ENCODE measurements at regions not wholly inside any gene's neighbourhood (a gene's known extent, or its start where the extent isn't known, plus 50 kb on each side); places are given as distances from the start of the nearest gene placed in this dataset.

DNA sequence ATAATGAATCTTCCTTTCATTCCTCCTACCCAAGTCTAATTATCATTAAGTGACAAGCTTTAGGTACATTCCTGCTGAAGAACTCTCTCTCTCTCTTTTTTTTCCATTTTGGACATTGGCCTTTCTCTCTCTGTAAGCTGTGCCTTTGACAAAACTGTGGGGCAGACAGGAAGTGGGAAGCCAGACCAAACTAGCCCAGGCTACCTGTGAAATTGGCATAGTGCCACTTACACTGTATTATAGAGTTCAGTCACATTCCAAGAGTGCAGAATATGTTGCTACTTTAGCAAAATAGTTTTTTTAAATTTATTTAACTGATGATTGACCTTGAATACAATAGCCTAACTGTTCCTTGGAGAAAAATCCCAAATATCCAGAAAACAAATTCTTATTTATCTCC, 381.5 kb upstream of the ETAA1 start:
- Histone ChIP-seq H3K36me3 (ENCODE audit: control insufficient read depth, insufficient read depth, low read length) (no peaks in the 10 kb centered on the region), H3K9me3 (ENCODE audit: control insufficient read depth, insufficient read depth, low read depth, low read length) (no peaks in the 10 kb centered on the region), H3K27ac (ENCODE audit: low read length) (no peak overlapping the region), H3K27me3 (ENCODE audit: control insufficient read depth, insufficient read depth, low read length) (no peaks in the 10 kb centered on the region), H3K4me3 (ENCODE audit: low read depth in 2 of 2, low read length in 2 of 2) (no peak overlapping the region), H3K4me1 (ENCODE audit: control insufficient read depth, insufficient read depth, low read length) (no peaks in the 10 kb centered on the region)
- intact Hi-C loops (cut with micrococcal nuclease; ENCODE audit: unreplicated experiment) (no loop called here), in situ Hi-C loops (cut with HindIII; ENCODE audit: low pct_unique_long_range_greater_than_20kb, low sequenced_read_pairs) (no loop called here)
- ChIA-PET CTCF (no interaction called here), POLR2A (no interaction called here)
- DNase-seq (ENCODE audit: low read depth, low spot score) (no peak), ATAC-seq (no peak)
- TF ChIP-seq TCF7L2 (IDR thresholded peaks at IDR 0.05; ENCODE audit: low read depth, low read length) (no peak), SIN3A (IDR thresholded peaks at IDR 0.05; ENCODE audit: borderline replicate concordance, insufficient read depth, low read depth, low read length) (no peak), POLR2AphosphoS5 (IDR thresholded peaks at IDR 0.05; ENCODE audit: low read depth, low read length) (no peak)
- TF ChIP-seq, protein P1, sequence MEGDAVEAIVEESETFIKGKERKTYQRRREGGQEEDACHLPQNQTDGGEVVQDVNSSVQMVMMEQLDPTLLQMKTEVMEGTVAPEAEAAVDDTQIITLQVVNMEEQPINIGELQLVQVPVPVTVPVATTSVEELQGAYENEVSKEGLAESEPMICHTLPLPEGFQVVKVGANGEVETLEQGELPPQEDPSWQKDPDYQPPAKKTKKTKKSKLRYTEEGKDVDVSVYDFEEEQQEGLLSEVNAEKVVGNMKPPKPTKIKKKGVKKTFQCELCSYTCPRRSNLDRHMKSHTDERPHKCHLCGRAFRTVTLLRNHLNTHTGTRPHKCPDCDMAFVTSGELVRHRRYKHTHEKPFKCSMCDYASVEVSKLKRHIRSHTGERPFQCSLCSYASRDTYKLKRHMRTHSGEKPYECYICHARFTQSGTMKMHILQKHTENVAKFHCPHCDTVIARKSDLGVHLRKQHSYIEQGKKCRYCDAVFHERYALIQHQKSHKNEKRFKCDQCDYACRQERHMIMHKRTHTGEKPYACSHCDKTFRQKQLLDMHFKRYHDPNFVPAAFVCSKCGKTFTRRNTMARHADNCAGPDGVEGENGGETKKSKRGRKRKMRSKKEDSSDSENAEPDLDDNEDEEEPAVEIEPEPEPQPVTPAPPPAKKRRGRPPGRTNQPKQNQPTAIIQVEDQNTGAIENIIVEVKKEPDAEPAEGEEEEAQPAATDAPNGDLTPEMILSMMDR (IDR thresholded peaks at IDR 0.05), result no peak
- TF ChIP-seq, protein P2, sequence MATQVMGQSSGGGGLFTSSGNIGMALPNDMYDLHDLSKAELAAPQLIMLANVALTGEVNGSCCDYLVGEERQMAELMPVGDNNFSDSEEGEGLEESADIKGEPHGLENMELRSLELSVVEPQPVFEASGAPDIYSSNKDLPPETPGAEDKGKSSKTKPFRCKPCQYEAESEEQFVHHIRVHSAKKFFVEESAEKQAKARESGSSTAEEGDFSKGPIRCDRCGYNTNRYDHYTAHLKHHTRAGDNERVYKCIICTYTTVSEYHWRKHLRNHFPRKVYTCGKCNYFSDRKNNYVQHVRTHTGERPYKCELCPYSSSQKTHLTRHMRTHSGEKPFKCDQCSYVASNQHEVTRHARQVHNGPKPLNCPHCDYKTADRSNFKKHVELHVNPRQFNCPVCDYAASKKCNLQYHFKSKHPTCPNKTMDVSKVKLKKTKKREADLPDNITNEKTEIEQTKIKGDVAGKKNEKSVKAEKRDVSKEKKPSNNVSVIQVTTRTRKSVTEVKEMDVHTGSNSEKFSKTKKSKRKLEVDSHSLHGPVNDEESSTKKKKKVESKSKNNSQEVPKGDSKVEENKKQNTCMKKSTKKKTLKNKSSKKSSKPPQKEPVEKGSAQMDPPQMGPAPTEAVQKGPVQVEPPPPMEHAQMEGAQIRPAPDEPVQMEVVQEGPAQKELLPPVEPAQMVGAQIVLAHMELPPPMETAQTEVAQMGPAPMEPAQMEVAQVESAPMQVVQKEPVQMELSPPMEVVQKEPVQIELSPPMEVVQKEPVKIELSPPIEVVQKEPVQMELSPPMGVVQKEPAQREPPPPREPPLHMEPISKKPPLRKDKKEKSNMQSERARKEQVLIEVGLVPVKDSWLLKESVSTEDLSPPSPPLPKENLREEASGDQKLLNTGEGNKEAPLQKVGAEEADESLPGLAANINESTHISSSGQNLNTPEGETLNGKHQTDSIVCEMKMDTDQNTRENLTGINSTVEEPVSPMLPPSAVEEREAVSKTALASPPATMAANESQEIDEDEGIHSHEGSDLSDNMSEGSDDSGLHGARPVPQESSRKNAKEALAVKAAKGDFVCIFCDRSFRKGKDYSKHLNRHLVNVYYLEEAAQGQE (IDR thresholded peaks at IDR 0.05; ENCODE audit: insufficient read depth in 1 of 2, low read depth in 2 of 2, low read length in 1 of 2), result no peak
- no TSS peak for BruUV-seq (replicated peaks)

DNA sequence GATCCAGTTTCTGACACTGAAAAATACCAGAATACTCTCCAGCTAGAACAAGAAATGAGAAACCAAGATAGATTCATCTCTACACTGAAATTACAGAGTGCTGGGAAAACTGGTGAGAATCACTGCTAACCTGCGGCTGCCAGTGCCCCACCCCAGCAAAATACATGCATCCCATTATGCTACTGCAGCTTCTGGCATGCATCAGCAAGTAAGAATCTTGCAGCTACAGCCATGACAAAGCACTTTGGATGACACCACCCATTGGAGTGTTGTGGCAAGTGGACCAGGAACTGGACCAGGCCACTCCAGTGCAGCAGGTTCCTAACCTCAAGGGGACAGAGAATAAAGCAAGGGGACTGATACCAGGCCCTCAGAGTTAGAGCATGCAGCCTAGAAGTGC, 378.8 kb upstream of the ETAA1 start:
- Histone ChIP-seq H3K27ac (ENCODE audit: low read length) (no peak overlapping the region), H3K4me3 (ENCODE audit: low read depth in 2 of 2, low read length in 2 of 2) (no peak overlapping the region), H3K4me1 (ENCODE audit: control insufficient read depth, insufficient read depth, low read length) (no peaks in the 10 kb centered on the region), H3K9me3 (ENCODE audit: control insufficient read depth, insufficient read depth, low read depth, low read length) (no peaks in the 10 kb centered on the region), H3K27me3 (ENCODE audit: control insufficient read depth, insufficient read depth, low read length) (no peaks in the 10 kb centered on the region), H3K36me3 (ENCODE audit: control insufficient read depth, insufficient read depth, low read length) (no peaks in the 10 kb centered on the region)
- DNase-seq (ENCODE audit: low read depth, low spot score) (no peak), ATAC-seq (no peak)
- in situ Hi-C loops (cut with HindIII; ENCODE audit: low pct_unique_long_range_greater_than_20kb, low sequenced_read_pairs), result no loop called here
- BruUV-seq (replicated peaks), result no TSS peak
- TF ChIP-seq, protein P2 (IDR thresholded peaks at IDR 0.05; ENCODE audit: insufficient read depth in 1 of 2, low read depth in 2 of 2, low read length in 1 of 2), result no peak
- TF ChIP-seq TCF7L2 (IDR thresholded peaks at IDR 0.05; ENCODE audit: low read depth, low read length) (no peak), SIN3A (IDR thresholded peaks at IDR 0.05; ENCODE audit: borderline replicate concordance, insufficient read depth, low read depth, low read length) (no peak), POLR2AphosphoS5 (IDR thresholded peaks at IDR 0.05; ENCODE audit: low read depth, low read length) (no peak)
- TF ChIP-seq, protein P1 (IDR thresholded peaks at IDR 0.05), result no peak
- ChIA-PET POLR2A (no interaction called here), CTCF (no interaction called here)
- intact Hi-C loops (cut with micrococcal nuclease; ENCODE audit: unreplicated experiment), result no loop called here
